ENCODE measurements at regions not wholly inside any gene's neighbourhood (a gene's known extent, or its start where the extent isn't known, plus 50 kb on each side); places are given as distances from the start of the nearest gene placed in this dataset.

DNA sequence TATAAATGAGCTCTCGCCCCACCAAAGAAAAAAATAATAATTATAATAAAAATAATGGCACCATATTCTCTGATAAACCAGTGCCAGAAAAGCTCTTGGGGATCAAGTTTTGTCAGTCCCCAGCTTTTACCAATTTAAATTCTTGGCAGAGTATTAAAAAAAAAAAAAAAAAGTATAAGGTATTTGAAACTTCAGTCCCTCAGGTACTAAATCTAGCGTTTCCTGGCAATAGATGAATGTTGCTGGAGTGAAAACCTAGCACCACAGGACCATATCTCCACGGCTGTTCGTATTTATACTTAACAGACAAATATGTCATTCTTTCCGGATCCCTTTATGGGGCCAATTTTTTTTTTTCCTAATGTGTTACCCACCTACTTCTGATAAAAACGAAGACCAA, 646.2 kb downstream of the CCDC171 start:
- TF ChIP-seq, protein P1, sequence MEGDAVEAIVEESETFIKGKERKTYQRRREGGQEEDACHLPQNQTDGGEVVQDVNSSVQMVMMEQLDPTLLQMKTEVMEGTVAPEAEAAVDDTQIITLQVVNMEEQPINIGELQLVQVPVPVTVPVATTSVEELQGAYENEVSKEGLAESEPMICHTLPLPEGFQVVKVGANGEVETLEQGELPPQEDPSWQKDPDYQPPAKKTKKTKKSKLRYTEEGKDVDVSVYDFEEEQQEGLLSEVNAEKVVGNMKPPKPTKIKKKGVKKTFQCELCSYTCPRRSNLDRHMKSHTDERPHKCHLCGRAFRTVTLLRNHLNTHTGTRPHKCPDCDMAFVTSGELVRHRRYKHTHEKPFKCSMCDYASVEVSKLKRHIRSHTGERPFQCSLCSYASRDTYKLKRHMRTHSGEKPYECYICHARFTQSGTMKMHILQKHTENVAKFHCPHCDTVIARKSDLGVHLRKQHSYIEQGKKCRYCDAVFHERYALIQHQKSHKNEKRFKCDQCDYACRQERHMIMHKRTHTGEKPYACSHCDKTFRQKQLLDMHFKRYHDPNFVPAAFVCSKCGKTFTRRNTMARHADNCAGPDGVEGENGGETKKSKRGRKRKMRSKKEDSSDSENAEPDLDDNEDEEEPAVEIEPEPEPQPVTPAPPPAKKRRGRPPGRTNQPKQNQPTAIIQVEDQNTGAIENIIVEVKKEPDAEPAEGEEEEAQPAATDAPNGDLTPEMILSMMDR (IDR thresholded peaks at IDR 0.05) = no peak
- no peak for TF ChIP-seq POLR2A (IDR thresholded peaks at IDR 0.05)

Data from right lobe of liver (tissue), 4 donors.